ENCODE measurements at regions not wholly inside any gene's neighbourhood (a gene's known extent, or its start where the extent isn't known, plus 50 kb on each side); places are given as distances from the start of the nearest gene placed in this dataset.

- Mint-ChIP-seq H3K27me3 (ENCODE audit: low read depth) (no peaks in the 10 kb centered on the region), H3K4me1 (ENCODE audit: low read depth) (peaks cover 6% of the 10 kb centered on the region), H3K9me3 (ENCODE audit: low read depth) (peaks cover 4% of the 10 kb centered on the region), H3K4me3 (ENCODE audit: unreplicated experiment) (no peak overlapping the region), H3K27ac (ENCODE audit: unreplicated experiment) (no peak overlapping the region), H3K36me3 (ENCODE audit: low read depth) (peaks cover under 1% of the 10 kb centered on the region)
- no peak for DNase-seq (ENCODE audit: low spot score)
- peak; percentile 71 for TF ChIP-seq CTCF (IDR thresholded peaks at IDR 0.05)
These were observed 787.4 kb upstream of the RGMB start for GRCh38 chr5:97986069-97986468.

GRCh38 chr5:97991236-97991635, 782.2 kb upstream of the RGMB start:
- TF ChIP-seq CTCF (IDR thresholded peaks at IDR 0.05) = no peak
- H3K4me1 Mint-ChIP-seq (ENCODE audit: low read depth) = peaks cover 1% of the 10 kb centered on the region
- H3K27ac Mint-ChIP-seq (ENCODE audit: unreplicated experiment) = no peak overlapping the region

GRCh38 chr5:97998941-97999340, 774.5 kb upstream of the RGMB start:
- peaks cover 7% of the 10 kb centered on the region for H3K9me3 Mint-ChIP-seq (ENCODE audit: low read depth)
- H3K27ac Mint-ChIP-seq (ENCODE audit: unreplicated experiment) = no peak overlapping the region
- no peaks in the 10 kb centered on the region for H3K27me3 Mint-ChIP-seq (ENCODE audit: low read depth)
- no peaks in the 10 kb centered on the region for H3K4me1 Mint-ChIP-seq (ENCODE audit: low read depth)
- no peak for DNase-seq (ENCODE audit: low spot score)
- H3K36me3 Mint-ChIP-seq (ENCODE audit: low read depth) = peaks cover 3% of the 10 kb centered on the region
- TF ChIP-seq CTCF (IDR thresholded peaks at IDR 0.05) = no peak
- no peak overlapping the region for H3K4me3 Mint-ChIP-seq (ENCODE audit: unreplicated experiment)

More at GRCh38 chr5:97991236-97991635, 782.2 kb upstream of the RGMB start:
- Mint-ChIP-seq H3K27me3 (ENCODE audit: low read depth) (no peaks in the 10 kb centered on the region), H3K36me3 (ENCODE audit: low read depth) (peaks cover 9% of the 10 kb centered on the region), H3K9me3 (ENCODE audit: low read depth) (peaks cover 29% of the 10 kb centered on the region), H3K4me3 (ENCODE audit: unreplicated experiment) (no peak overlapping the region)
- DNase-seq (ENCODE audit: low spot score) = no peak

- TF ChIP-seq CTCF (IDR thresholded peaks at IDR 0.05) = no peak
- Mint-ChIP-seq H3K4me1 (ENCODE audit: low read depth) (no peaks in the 10 kb centered on the region), H3K9me3 (ENCODE audit: low read depth) (peaks cover 11% of the 10 kb centered on the region), H3K27ac (ENCODE audit: unreplicated experiment) (no peak overlapping the region), H3K36me3 (ENCODE audit: low read depth) (peaks cover 2% of the 10 kb centered on the region), H3K27me3 (ENCODE audit: low read depth) (no peaks in the 10 kb centered on the region), H3K4me3 (ENCODE audit: unreplicated experiment) (no peak overlapping the region)
- no peak for DNase-seq (ENCODE audit: low spot score)
These were observed 769.0 kb upstream of the RGMB start for GRCh38 chr5:98004463-98004862.

GRCh38 chr5:98016771-98017170, 756.7 kb upstream of the RGMB start:
- H3K36me3 Mint-ChIP-seq (ENCODE audit: low read depth) = no peaks in the 10 kb centered on the region

More at GRCh38 chr5:98016771-98017170, 756.7 kb upstream of the RGMB start:
- Mint-ChIP-seq H3K27me3 (ENCODE audit: low read depth) (no peaks in the 10 kb centered on the region), H3K27ac (ENCODE audit: unreplicated experiment) (no peak overlapping the region), H3K4me3 (ENCODE audit: unreplicated experiment) (no peak overlapping the region), H3K9me3 (ENCODE audit: low read depth) (peaks cover 9% of the 10 kb centered on the region), H3K4me1 (ENCODE audit: low read depth) (no peaks in the 10 kb centered on the region)
- no peak for DNase-seq (ENCODE audit: low spot score)
- TF ChIP-seq CTCF (IDR thresholded peaks at IDR 0.05) = no peak

All from chondrocyte (in vitro differentiated cells).